PC-9 (cell line): ENCODE measurements at regions not wholly inside any gene's neighbourhood (a gene's known extent, or its start where the extent isn't known, plus 50 kb on each side); places are given as distances from the start of the nearest gene placed in this dataset.

Source experiments
- BruUV-seq: library from RNA; stranded (reverse); fragments of 400-500 nt; replicated peaks from 2 replicates; lab custom pipeline; 2021; lab: Mats Ljungman, UMichigan
- CTCF ChIA-PET: fragments of 300-600 bp; sonication (Branson Sonifier 250); formaldehyde crosslinking; loops from one replicate; lab custom pipeline; 2022; ENCODE audit warnings: antibody characterized with exemption; lab: Charles Lee
- POLR2A ChIA-PET: fragments of 300-600 bp; sonication (Branson Sonifier 250); formaldehyde crosslinking; loops from one replicate; lab custom pipeline; 2022; ENCODE audit warnings: antibody characterized with exemption; ENCODE audit not compliant: unreplicated experiment; lab: Charles Lee
- DNase-seq, 2 experiments: peaks; one replicate each; pipeline versions ENCODE4 v3.0.0 to v3.0.0-alpha.2; 2015 to 2022; ENCODE audit warnings: mixed read lengths in 1 of 2
- H2AFZ ChIP-seq: fragments of 200-600 bp; sonication (generic); 2 replicates; pipeline ENCODE4 v1.8.1; 2017; ENCODE audit warnings: antibody characterized with exemption
- H3F3A ChIP-seq: fragments of 200-600 bp; sonication (generic); 2 replicates; pipeline ENCODE4 v1.8.1; 2017; ENCODE audit warnings: antibody characterized with exemption, mild to moderate bottlenecking, low read depth; ENCODE audit not compliant: insufficient read depth
- H3K27ac ChIP-seq: fragments of 200-600 bp; sonication (generic); 2 replicates; pipeline ENCODE4 v1.6.1; 2016; ENCODE audit warnings: mixed run types
- H3K27me3 ChIP-seq: fragments of 200-600 bp; sonication (generic); 2 replicates; pipeline ENCODE4 v1.6.1; 2016; ENCODE audit warnings: low read depth, mixed run types; ENCODE audit not compliant: insufficient read depth
- H3K36me3 ChIP-seq: fragments of 200-600 bp; sonication (generic); 2 replicates; pipeline ENCODE4 v1.6.1; 2016; ENCODE audit warnings: low read depth, mixed run types
- H3K4me1 ChIP-seq: fragments of 200-600 bp; sonication (generic); replicated peaks from 2 replicates; pipeline ENCODE4 v1.6.1; 2016; ENCODE audit warnings: mixed run types; ENCODE audit not compliant: insufficient read depth
- H3K4me2 ChIP-seq: fragments of 200-600 bp; sonication (generic); 2 replicates; pipeline ENCODE4 v1.6.1; 2017; ENCODE audit warnings: mixed run types
- H3K4me3 ChIP-seq: fragments of 200-600 bp; sonication (generic); 2 replicates; pipeline ENCODE4 v1.6.1; 2016; ENCODE audit warnings: mixed run types
- H3K79me2 ChIP-seq: fragments of 200-600 bp; sonication (generic); 2 replicates; pipeline ENCODE4 v1.6.1; 2017; ENCODE audit warnings: low read depth, mixed run types
- H3K9me2 ChIP-seq: fragments of 200-600 bp; sonication (generic); 2 replicates; pipeline ENCODE4 v1.8.1; 2017; ENCODE audit warnings: mild to moderate bottlenecking; ENCODE audit not compliant: insufficient read depth
- H3K9me3 ChIP-seq: fragments of 200-600 bp; sonication (generic); 2 replicates; pipeline ENCODE4 v1.8.1; 2016; ENCODE audit warnings: low read depth; ENCODE audit not compliant: insufficient read depth
- H4K20me1 ChIP-seq: fragments of 200-600 bp; sonication (generic); 2 replicates; pipeline ENCODE4 v1.8.1; 2017; ENCODE audit not compliant: insufficient read depth
- CTCF ChIP-seq: fragments of 200-600 bp; sonication (generic); conservative IDR thresholded peaks from 2 replicates; pipeline ENCODE4 v1.6.1; 2017; ENCODE audit warnings: mixed run types, antibody characterized with exemption, mild to moderate bottlenecking, moderate library complexity
- EZH2 ChIP-seq: fragments of 200-600 bp; sonication (generic); IDR thresholded peaks from 2 replicates; pipeline ENCODE4 v1.8.0; 2017; ENCODE audit warnings: antibody characterized with exemption, low read depth
- intact Hi-C: fragments of 100-400 bp; cut with micrococcal nuclease; formaldehyde crosslinking; loops from one replicate; pipeline ENCODE4 v1.10.0; 2022; ENCODE audit not compliant: unreplicated experiment

- BruUV-seq: no TSS peak
- no peak overlapping the region for H2AFZ ChIP-seq
These were observed 106.8 kb downstream of the SEMA6D start for GRCh38 chr15:47824147-47824546.

GRCh38 chr15:47829667-47830066 lies 112.4 kb downstream of the SEMA6D start:
- CTCF ChIA-PET: no interaction called here
- no peaks in the 10 kb centered on the region for H3K79me2 ChIP-seq

More at GRCh38 chr15:47824147-47824546, 106.8 kb downstream of the SEMA6D start:
- no peaks in the 10 kb centered on the region for H3K36me3 ChIP-seq
- intact Hi-C loops: no loop called here
- no peak overlapping the region for H3K4me2 ChIP-seq
- no peak overlapping the region for H3K27ac ChIP-seq
- TF ChIP-seq CTCF (no peak), EZH2 (no peak)
- no peaks in the 10 kb centered on the region for H4K20me1 ChIP-seq
- no peaks in the 10 kb centered on the region for H3K9me3 ChIP-seq
- H3K79me2 ChIP-seq: no peaks in the 10 kb centered on the region
- H3K4me3 ChIP-seq: no peak overlapping the region
- no peaks in the 10 kb centered on the region for H3F3A ChIP-seq
- ChIA-PET CTCF (no interaction called here), POLR2A (no interaction called here)
- H3K27me3 ChIP-seq: no peaks in the 10 kb centered on the region
- H3K9me2 ChIP-seq: no peaks in the 10 kb centered on the region
- no peaks in the 10 kb centered on the region for H3K4me1 ChIP-seq
- DNase-seq: no peak

GRCh38 chr15:47834093-47834492 lies 116.8 kb downstream of the SEMA6D start:
- H3K36me3 ChIP-seq: no peaks in the 10 kb centered on the region
- no peaks in the 10 kb centered on the region for H3K4me1 ChIP-seq
- no peaks in the 10 kb centered on the region for H3K9me3 ChIP-seq
- no peak overlapping the region for H3K4me2 ChIP-seq
- no peak for TF ChIP-seq EZH2
- TF ChIP-seq CTCF: no peak
- H3K79me2 ChIP-seq: no peaks in the 10 kb centered on the region
- no peaks in the 10 kb centered on the region for H3K27me3 ChIP-seq
- no peak overlapping the region for H2AFZ ChIP-seq
- no peaks in the 10 kb centered on the region for H4K20me1 ChIP-seq
- DNase-seq: no peak
- no peak overlapping the region for H3K27ac ChIP-seq
- CTCF ChIA-PET: no interaction called here
- H3F3A ChIP-seq: no peaks in the 10 kb centered on the region
- intact Hi-C loops: no loop called here
- POLR2A ChIA-PET: no interaction called here
- H3K9me2 ChIP-seq: no peaks in the 10 kb centered on the region
- H3K4me3 ChIP-seq: no peak overlapping the region
- BruUV-seq: no TSS peak

More at GRCh38 chr15:47829667-47830066, 112.4 kb downstream of the SEMA6D start:
- intact Hi-C loops: no loop called here
- no TSS peak for BruUV-seq
- Histone ChIP-seq H3K9me2 (no peaks in the 10 kb centered on the region), H3K9me3 (no peaks in the 10 kb centered on the region), H3K4me3 (no peak overlapping the region), H3F3A (no peaks in the 10 kb centered on the region), H3K27me3 (no peaks in the 10 kb centered on the region), H3K27ac (no peak overlapping the region), H4K20me1 (no peaks in the 10 kb centered on the region), H2AFZ (no peak overlapping the region), H3K4me1 (no peaks in the 10 kb centered on the region), H3K4me2 (no peak overlapping the region), H3K36me3 (no peaks in the 10 kb centered on the region)
- TF ChIP-seq EZH2 (no peak), CTCF (no peak)
- POLR2A ChIA-PET: no interaction called here
- no peak for DNase-seq
